Erythroblast (primary cell): ENCODE measurements at regions not wholly inside any gene's neighbourhood (a gene's known extent, or its start where the extent isn't known, plus 50 kb on each side); places are given as distances from the start of the nearest gene placed in this dataset.

ENCODE experiments used
- DNase-seq, 2 experiments: peaks; one replicate each; lab custom pipeline; 2025; lab: John Stamatoyannopoulos, UW
- GATA1 ChIP-seq: IDR thresholded peaks from 2 replicates; pipeline ENCODE4 v1.6.1; 2011; ENCODE audit warnings: low read depth, mild to moderate bottlenecking, control low read depth, low read length, moderate library complexity
- POLR2A ChIP-seq: IDR thresholded peaks from 2 replicates; pipeline ENCODE4 v1.6.1; 2011; ENCODE audit warnings: mild to moderate bottlenecking, low read length

DNA sequence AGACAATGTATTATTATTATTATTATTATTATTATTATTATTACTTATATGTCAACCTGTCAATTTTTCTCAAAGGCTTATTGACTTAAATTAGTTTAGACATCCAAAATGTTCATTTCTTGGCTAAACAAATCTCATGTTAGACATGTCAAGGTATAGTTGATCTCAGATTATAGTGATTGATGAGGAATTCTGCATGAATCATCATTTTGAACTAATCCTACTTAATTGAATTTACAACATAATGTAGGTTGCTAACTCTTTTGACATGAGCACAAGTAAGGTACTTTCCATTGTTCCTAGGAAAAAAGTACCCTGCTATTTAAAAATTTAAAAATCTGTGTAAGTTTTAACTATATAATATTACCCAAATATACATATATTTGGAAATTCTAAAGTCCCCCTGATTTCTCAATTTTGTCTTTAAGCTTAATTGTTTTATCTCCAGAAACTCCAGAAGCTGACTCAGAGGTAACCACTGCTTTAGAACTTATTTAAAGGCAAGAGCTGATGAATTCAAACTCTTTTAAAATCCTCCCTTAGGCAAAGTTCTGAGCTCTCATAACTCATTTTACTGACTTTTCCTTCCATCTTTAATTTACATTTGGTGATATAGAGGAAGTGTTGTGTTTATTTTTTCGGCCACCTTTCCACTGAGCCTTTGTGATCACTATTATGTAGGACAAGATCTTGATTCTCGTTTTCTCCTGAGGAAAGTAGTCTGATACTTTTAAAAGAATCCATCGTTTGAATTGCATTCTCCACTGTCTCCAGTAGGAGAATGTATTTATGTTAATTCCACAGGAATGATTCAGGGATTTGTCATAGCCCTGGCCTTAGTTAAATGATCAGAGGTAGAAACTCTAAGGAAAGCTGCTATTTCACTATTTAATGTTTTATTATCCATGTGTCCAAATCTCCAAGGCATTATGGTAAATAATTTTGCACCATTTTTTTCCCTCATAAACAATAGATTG is 1304.5 kb downstream of the AACS start:
- DNase-seq: no peak
- no peak for TF ChIP-seq GATA1
- no peak for TF ChIP-seq POLR2A

DNA sequence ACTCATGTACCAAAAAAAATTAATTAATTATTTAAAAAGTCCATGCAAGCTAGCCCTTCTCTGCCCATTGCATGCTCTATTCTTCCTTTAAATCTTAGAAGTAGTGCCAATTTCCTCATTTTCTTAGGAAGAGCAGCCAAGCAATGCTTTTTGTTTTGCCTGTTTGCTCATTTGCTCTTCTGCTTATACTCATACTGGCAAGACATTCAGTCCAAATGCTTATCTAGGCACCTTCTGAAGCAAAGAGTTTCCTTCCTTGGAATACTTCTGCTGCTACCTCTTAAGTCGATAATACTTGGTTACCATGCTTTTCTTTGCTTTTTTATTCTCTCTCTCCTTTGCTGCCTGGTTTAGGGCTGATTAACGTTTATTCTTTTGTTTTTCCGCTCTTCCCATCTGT is 1318.3 kb downstream of the AACS start:
- TF ChIP-seq POLR2A: no peak
- TF ChIP-seq GATA1: no peak
- no peak for DNase-seq

DNA sequence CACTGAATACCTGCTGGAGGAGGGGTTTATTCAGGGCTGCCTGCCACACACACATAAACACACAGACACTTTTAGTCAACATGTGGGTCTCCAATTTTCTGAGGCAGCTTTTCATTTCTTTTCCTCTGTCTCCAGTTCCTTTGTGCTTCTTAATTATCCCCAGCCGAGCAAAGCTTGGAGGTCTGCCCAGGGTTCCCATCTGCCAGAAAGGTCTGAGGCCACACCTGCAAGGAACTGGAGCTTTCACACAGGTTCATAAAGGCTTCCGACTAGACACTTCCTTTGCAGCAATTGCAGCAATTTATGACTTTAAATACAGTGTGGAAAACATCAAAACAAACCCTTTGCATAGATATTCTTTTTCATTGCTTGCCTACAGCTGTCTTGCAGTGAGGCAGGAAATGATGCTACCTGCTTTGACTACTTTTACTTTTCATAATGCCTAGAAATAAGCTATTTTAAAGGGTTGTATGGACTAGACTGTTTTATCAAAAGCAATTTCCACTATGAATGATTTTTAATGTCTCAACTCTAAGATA is 1318.9 kb downstream of the AACS start:
- TF ChIP-seq GATA1 (no peak), POLR2A (no peak)
- no peak for DNase-seq

DNA sequence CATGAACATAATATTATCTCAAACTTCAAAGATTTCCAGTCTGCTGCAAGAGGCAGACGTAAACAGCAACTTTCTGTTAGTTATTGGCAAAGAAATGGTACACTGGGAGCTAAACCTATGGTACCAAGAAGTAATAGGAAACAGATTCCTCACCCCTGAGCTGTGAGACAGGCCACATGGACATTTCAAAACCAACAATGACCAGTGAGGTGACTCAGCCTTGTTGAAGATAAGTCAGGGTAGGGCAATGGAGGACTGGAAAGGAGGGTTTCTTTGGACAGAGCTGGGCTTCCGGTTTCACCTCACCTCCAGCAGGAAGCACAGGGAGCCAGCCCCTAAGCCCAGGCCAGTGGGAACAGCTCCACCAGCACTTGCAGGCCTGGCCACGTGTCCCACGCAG is 1320.5 kb downstream of the AACS start:
- TF ChIP-seq POLR2A: no peak
- TF ChIP-seq GATA1: no peak
- DNase-seq: no peak

DNA sequence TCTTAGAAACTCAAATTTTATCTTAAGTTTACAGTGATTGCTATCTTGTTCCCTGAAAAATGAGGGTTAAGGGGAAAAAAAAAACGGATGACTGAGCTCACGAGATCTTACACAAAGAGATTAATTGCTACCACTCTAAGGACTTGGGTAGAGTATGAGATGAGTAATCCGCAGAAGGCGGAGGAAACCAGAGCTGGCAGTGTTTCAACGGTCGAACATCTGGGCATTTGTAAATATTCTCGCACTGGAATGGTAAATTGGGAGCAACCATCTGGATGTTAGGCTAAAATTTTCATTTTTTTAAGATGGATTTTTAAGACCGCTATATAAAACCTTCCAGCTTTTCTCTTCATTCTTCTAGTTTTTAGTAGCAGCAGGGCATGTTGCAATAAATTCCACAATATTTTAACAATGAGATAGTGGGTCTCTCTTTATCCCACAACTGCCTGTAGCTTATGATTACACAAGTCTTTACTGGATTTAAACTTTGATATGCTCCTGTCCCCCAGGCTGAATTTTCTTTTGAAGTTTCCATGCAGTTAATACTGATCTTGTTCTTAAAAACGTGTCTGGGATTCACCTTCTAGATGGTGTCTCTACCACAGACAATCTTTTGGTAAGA is 1324.1 kb downstream of the AACS start:
- DNase-seq: no peak
- TF ChIP-seq POLR2A: no peak
- TF ChIP-seq GATA1: no peak

DNA sequence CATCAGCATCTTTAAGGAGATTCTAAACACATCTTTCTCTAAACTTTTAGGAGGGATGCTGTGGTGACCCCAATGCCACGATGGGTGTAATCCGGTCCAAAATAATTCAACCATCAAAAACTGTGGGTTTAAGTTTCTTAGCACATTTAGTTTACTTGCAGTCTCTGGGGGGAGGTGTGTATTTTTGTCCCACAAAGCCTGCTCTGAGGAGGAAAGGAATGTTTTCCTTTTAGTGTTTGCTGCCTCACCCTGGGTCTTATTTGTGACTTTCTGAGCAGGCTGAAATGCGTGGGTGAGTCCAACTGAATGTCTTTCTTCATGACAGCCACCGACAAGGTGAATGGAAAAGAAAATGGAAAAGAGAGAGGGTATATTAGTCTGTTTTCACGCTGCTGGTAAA is 1324.7 kb downstream of the AACS start:
- no peak for DNase-seq
- TF ChIP-seq GATA1 (no peak), POLR2A (no peak)

DNA sequence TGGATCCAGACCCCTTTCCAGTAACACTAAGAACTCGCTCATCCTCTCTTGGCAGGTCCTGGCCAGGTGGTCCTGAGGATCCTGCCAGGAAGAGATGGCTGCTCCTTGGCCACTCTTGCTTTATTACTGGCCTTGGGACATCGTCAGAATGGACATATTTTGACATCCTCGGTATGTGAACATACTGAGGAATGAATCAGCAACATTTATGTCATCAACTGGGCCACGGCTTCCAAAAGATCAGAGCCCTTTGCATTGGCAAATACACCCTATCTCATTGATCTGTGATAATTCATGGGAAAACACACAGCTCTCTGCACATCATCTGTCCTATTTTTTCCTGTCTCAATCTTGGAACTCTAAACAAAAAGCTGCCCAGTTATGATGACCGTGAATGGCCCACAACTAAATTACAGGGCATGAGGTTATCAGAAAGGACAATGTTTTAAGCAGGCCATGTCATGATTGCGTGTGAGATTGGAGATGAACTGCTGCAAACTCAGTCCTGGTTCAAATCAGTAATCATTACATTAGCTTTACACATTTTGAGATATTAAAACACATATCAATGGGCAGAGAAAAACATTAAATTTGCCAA is 1325.8 kb downstream of the AACS start:
- no peak for DNase-seq
- TF ChIP-seq GATA1 (no peak), POLR2A (no peak)

DNA sequence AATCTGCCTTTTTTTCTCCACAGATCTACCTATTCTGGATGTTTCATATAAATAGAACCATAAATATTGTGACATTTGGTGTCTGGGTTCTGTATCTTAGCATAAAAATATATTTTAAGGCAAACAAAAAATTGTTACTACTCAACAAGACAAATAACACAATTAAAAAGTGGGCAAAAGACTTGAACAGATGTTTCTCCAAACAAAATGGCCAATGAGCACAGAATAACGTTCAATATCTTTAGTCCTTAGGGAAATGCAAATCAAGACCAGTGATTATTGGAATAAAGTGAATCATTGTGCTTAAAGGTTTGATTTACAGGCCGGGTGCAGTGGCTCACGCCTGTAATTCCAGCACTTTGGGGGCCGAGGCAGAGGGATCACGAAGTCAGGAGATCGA is 1331.3 kb downstream of the AACS start:
- DNase-seq: no peak
- TF ChIP-seq GATA1: no peak
- no peak for TF ChIP-seq POLR2A

DNA sequence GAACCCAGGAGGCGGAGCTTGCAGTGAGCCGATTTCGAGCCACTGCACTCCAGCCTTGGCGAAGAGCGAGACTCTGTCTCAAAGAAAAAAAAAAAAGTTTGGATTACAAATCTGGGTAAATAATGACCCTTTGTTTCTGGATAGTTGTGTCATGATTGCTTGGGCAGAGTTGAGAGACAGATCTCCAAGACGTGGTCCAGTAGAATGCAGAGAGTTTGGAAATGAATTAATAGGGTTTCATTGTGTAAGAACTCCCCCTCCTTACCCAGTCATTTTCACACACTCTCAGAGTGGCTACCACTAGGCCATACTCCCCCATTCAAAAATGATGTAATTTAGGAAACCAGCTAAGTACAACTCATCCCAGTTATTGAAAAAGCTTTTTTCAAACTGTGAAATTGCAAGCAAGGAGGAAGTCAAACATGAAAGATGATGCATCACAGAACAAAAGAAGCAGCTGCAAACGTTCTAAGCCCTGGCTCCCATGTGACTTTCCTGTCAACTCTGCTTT is 1331.9 kb downstream of the AACS start:
- TF ChIP-seq POLR2A (no peak), GATA1 (no peak)
- no peak for DNase-seq

DNA sequence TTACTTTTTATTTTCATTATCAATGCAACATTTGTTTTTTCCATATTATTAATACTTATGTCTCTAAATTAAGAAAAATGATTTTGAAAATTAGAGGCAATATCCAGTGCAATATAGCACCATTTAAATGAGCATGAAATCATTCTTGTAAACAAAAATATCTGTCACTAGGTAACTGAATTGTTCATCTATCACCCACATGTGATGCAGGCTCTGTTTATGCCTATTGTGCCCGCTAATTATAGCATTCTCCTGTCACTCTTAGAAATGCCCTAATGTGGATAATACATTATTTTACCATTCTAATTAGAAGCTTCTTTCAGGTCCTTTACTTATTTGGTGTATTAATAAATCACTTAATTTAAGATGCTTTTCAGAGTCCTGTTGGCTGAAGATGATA is 1332.4 kb downstream of the AACS start:
- TF ChIP-seq POLR2A: no peak
- TF ChIP-seq GATA1: no peak
- DNase-seq: no peak

DNA sequence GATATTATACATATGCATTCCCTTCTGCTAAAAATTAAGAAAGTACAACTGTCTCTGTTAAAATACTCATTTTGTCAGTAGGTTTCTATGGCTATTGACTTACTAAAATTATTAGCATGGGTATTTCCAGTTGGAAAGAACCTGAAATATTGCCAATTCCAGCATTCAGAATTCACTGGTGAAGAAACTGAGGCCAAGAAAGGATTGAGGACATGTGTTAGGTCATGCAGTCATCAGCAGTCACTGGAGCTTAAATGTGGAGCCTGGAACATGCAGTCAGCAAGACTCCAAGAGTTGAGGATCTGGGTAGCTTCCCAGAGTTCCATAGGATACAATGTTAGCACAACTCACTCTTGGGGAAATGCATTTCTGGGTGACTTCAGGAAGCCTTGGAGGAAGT is 1335.6 kb downstream of the AACS start:
- TF ChIP-seq POLR2A (no peak), GATA1 (no peak)

DNA sequence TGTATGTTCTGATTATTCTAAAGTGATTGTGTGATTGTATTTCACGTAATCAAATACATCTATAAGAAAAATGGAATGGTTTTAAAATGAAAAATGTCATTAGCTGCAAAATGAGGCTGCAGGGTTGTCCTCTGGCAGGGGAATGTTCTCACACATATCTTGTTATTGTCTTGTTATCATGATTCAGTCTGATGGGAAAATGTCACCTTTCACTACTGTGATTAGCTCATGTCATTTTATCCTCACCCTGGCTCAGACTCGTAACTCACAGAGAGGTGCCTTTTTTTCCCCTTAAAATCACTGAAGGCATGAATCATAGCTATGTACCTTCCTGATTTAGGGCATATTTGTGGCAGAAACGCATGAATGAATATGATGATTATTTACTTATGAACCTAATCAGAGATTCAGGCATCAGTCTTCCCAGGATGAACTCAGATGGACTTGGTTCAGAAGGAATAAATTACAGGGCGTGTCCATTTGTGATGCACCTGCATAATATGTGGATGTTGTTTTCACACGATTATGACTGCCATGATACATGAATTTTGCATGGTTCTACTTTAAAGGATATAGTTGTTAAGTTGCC is 1339.2 kb downstream of the AACS start:
- no peak for TF ChIP-seq POLR2A
- no peak for TF ChIP-seq GATA1

More for the DNA sequence above, 1335.6 kb downstream of the AACS start:
- DNase-seq: no peak

DNA sequence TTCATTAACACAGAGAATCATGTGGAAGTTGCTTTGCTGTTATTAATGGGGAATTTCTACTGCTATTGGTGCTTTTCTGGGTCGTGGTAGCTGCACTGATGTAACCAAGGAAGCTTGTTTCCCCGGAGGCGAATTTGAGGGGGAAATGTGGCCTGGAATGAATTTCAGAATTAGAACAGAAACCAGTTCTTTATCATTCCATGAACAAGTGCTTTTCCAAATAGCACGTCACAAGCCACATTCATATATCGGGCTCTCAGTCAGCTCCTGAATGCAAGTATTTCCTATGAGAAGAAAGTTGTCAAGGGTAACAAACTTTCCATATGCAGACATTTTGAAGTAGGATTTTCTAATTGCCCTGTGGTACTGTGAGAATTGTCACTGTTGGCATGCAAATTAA is 1353.2 kb downstream of the AACS start:
- TF ChIP-seq GATA1 (no peak), POLR2A (no peak)
- no peak for DNase-seq

More for the DNA sequence above, 1339.2 kb downstream of the AACS start:
- DNase-seq: no peak
